Tibial nerve (tissue), 4 donors: ENCODE measurements at regions not wholly inside any gene's neighbourhood (a gene's known extent, or its start where the extent isn't known, plus 50 kb on each side); places are given as distances from the start of the nearest gene placed in this dataset.
"Not testable (repeated sequence)": the region's sequence is repeated elsewhere in the genome, so short reads cannot be mapped to it uniquely, and the experiment has no call there.

ENCODE experiments used
- CTCF ChIP-seq, 5 experiments: fragments of 200-600 bp in 3 of 5; fragments of 450-650 bp in 2 of 5; sonication (generic) in 3 of 5; IDR thresholded peaks; one replicate each; pipeline ENCODE4 v1.5.1; 2016 to 2019; ENCODE audit warnings: antibody characterized with exemption in 5 of 5, mild to moderate bottlenecking in 3 of 5, moderate library complexity in 2 of 5
- EP300 ChIP-seq, 2 donors: sonication (generic); formaldehyde crosslinking; IDR thresholded peaks; one replicate each; pipeline ENCODE4 v1.6.1; 2017; ENCODE audit warnings: antibody characterized with exemption in 2 of 2, mild to moderate bottlenecking in 1 of 2
- POLR2A ChIP-seq, 2 donors: fragments of 450-650 bp; IDR thresholded peaks; one replicate each; pipeline ENCODE4 v1.6.1; 2017; ENCODE audit warnings: antibody characterized with exemption in 2 of 2, mild to moderate bottlenecking in 2 of 2, moderate library complexity in 2 of 2

- TF ChIP-seq CTCF, POLR2A, EP300 (IDR thresholded peaks at IDR 0.05): not testable (repeated sequence)
Observed at GRCh38 chr11:71738317-71738716, 94.7 kb upstream of the DEFB108B start.
